K562 (cell line): ENCODE measurements at regions not wholly inside any gene's neighbourhood (a gene's known extent, or its start where the extent isn't known, plus 50 kb on each side); places are given as distances from the start of the nearest gene placed in this dataset.
A peak's percentile ranks its signal among the peaks of the same experiment; 100 is the strongest.

Source experiments
- ATAC-seq: fragments of 200-7000 bp; cut with Tn5 transposase; 3 replicates; pipeline ENCODE4 v1.9.1; 2020; ENCODE audit warnings: moderate library complexity
- BruUV-seq: library from RNA; stranded (reverse); fragments of 400-500 nt; replicated peaks from 2 replicates; lab custom pipeline; 2021; lab: Mats Ljungman, UMichigan
- CTCF ChIA-PET: fragments of 300-600 bp; formaldehyde crosslinking; extraction: SDS; loops from one replicate; lab custom pipeline; 2021; ENCODE audit warnings: low intra/inter-chr PET ratio; lab: Yijun Ruan, JAX
- POLR2A ChIA-PET: fragments of 300-600, 350-650 bp; sonication (Branson Sonifier 250); formaldehyde crosslinking; extraction: SDS; loops from one replicate; lab custom pipeline; 2021; ENCODE audit warnings: antibody characterized with exemption, inconsistent platforms; lab: Yijun Ruan, JAX
- DNase-seq, 4 experiments: peaks; one replicate each; pipeline versions ENCODE4 v3.0.0 to v3.0.0-alpha.2; 2011 to 2018; ENCODE audit warnings: low spot score in 3 of 4, mixed read lengths in 3 of 4; ENCODE audit errors: extremely low read depth in 1 of 4
- FAIRE-seq: peaks from 2 replicates; lab custom pipeline; 2011; peaks lifted over from hg19 to GRCh38; lab: Jason Lieb, UNC
- H2AFZ ChIP-seq: 2 replicates; pipeline ENCODE4 v1.6.0; 2011; ENCODE audit warnings: low read depth, low read length, control low read depth, inconsistent platforms
- H3K27ac ChIP-seq: fragments of 200-600 bp; 3 replicates; pipeline ENCODE4 v1.8.0; 2011; ENCODE audit warnings: low read depth, mild to moderate bottlenecking, control low read depth, inconsistent platforms, low read length, moderate library complexity, mixed read lengths; ENCODE audit errors: extremely low read depth
- H3K27me3 ChIP-seq, 2 experiments: fragments of 300-600 bp in 1 of 2; 2 replicates in 1 of 2; 3 replicates in 1 of 2; pipeline versions ENCODE4 v1.6.0 to v1.8.0; 2011; ENCODE audit warnings: inconsistent platforms in 2 of 2, low read length in 2 of 2, mild to moderate bottlenecking in 1 of 2, mixed read lengths in 1 of 2, moderate library complexity in 1 of 2; ENCODE audit not compliant: control insufficient read depth in 2 of 2, insufficient read depth in 2 of 2
- H3K36me3 ChIP-seq: fragments of 300-600 bp; 3 replicates; pipeline ENCODE4 v1.8.0; 2011; ENCODE audit warnings: mild to moderate bottlenecking, low read length, inconsistent platforms; ENCODE audit not compliant: control insufficient read depth, insufficient read depth
- H3K4me1 ChIP-seq, 2 experiments: fragments of 200-600 bp in 1 of 2; replicated peaks in 1 of 2; 2 replicates in 1 of 2; 3 replicates in 1 of 2; pipeline versions ENCODE4 v1.5.1 to v1.8.0; 2011; ENCODE audit warnings: inconsistent platforms in 2 of 2, low read length in 2 of 2, mild to moderate bottlenecking in 1 of 2, mixed read lengths in 1 of 2, moderate library complexity in 1 of 2; ENCODE audit not compliant: control insufficient read depth in 2 of 2, insufficient read depth in 2 of 2
- H3K4me2 ChIP-seq: 2 replicates; pipeline ENCODE4 v1.6.1; 2011; ENCODE audit warnings: low read length, control low read depth, inconsistent platforms, mixed read lengths; ENCODE audit not compliant: insufficient read depth
- H3K4me3 ChIP-seq: fragments of 200-600 bp; sonication (generic), shearing (Covaris generic); 2 replicates; pipeline ENCODE4 v1.5.1; 2016; ENCODE audit warnings: control low read depth, inconsistent platforms
- H3K79me2 ChIP-seq: fragments of 200-600 bp; 3 replicates; pipeline ENCODE4 v1.8.0; 2011; ENCODE audit warnings: low read length, inconsistent platforms; ENCODE audit not compliant: control insufficient read depth, insufficient read depth
- H3K9ac ChIP-seq, 2 experiments: 2 replicates each; pipeline versions ENCODE4 v1.6.0 to v1.6.1; 2011; ENCODE audit warnings: low read depth in 2 of 2, low read length in 2 of 2, control low read depth in 1 of 2, inconsistent platforms in 1 of 2, mild to moderate bottlenecking in 1 of 2, mixed read lengths in 1 of 2; ENCODE audit not compliant: insufficient read depth in 1 of 2
- H3K9me1 ChIP-seq: one replicate; pipeline ENCODE4 v1.6.0; 2011; ENCODE audit warnings: inconsistent platforms, mild to moderate bottlenecking, low read length, moderate library complexity; ENCODE audit not compliant: control insufficient read depth, insufficient read depth
- H3K9me3 ChIP-seq: replicated peaks from 2 replicates; pipeline ENCODE4 v1.5.1; 2011; ENCODE audit warnings: low read depth, low read length, inconsistent platforms; ENCODE audit not compliant: control insufficient read depth, insufficient read depth
- H4K20me1 ChIP-seq: replicated peaks from 2 replicates; pipeline ENCODE4 v1.6.1; 2011; ENCODE audit warnings: low read length, inconsistent platforms, mixed read lengths; ENCODE audit not compliant: control insufficient read depth, insufficient read depth
- ARID2 ChIP-seq: fragments of 450-650 bp; IDR thresholded peaks from 2 replicates; pipeline ENCODE4 v1.6.1; 2017; ENCODE audit warnings: antibody characterized with exemption, mild to moderate bottlenecking
- BHLHE40 ChIP-seq: IDR thresholded peaks from 2 replicates; pipeline ENCODE4 v1.6.1; 2011; ENCODE audit warnings: low read length, improper control_type of control experiment
- CEBPB ChIP-seq: fragments of 450-650 bp; IDR thresholded peaks from 2 replicates; pipeline ENCODE4 v1.6.1; 2016; ENCODE audit warnings: missing genetic modification characterization, missing compliant biosample characterization
- CEBPG ChIP-seq, 3 experiments: fragments of 200-800 bp in 1 of 3; sonication (Bioruptor generic) in 1 of 3; sonication (generic) in 1 of 3; formaldehyde crosslinking in 1 of 3; IDR thresholded peaks in 2 of 3; conservative IDR thresholded peaks in 1 of 3; 2 replicates each; pipeline versions ENCODE4 v1.6.1 to v1.8.0; 2016 to 2022; ENCODE audit warnings: missing compliant biosample characterization in 2 of 3, missing genetic modification characterization in 2 of 3, mild to moderate bottlenecking in 1 of 3, missing genetic modification reagents in 1 of 3
- CTBP1 ChIP-seq: fragments of 450-650 bp; IDR thresholded peaks from 2 replicates; pipeline ENCODE4 v1.6.1; 2016; ENCODE audit warnings: borderline replicate concordance
- KAT7 ChIP-seq: sonication (generic); formaldehyde crosslinking; IDR thresholded peaks from 2 replicates; pipeline ENCODE4 v1.8.0; 2022; ENCODE audit warnings: missing genetic modification reagents, mild to moderate bottlenecking, borderline replicate concordance
- MLLT1 ChIP-seq, 2 experiments: fragments of 450-650 bp; IDR thresholded peaks; 2 replicates each; pipeline ENCODE4 v1.6.1; 2016
- POLR3A ChIP-seq: IDR thresholded peaks from 2 replicates; pipeline ENCODE4 v1.6.1; 2011; ENCODE audit warnings: borderline replicate concordance, mild to moderate bottlenecking, moderate library complexity; ENCODE audit not compliant: insufficient read length, insufficient read depth; ENCODE audit errors: extremely low read depth
- RBM14 ChIP-seq: fragments of 200-400 bp; formaldehyde crosslinking; IDR thresholded peaks from 2 replicates; pipeline ENCODE4 v1.6.1; 2018; ENCODE audit warnings: low read depth, mild to moderate bottlenecking, low read length, moderate library complexity, borderline replicate concordance; ENCODE audit not compliant: insufficient read depth
- SNAPC5 ChIP-seq: fragments of 250-450 bp; sonication (Bioruptor Pico); IDR thresholded peaks from 2 replicates; pipeline ENCODE4 v1.8.0; 2021; ENCODE audit warnings: moderate library complexity, mild to moderate bottlenecking, inconsistent platforms
- TRIM25 ChIP-seq: fragments of 450-650 bp; IDR thresholded peaks from 2 replicates; pipeline ENCODE4 v1.7.0; 2016; ENCODE audit warnings: borderline replicate concordance
- ZFP36 ChIP-seq: fragments of 150-350 bp; IDR thresholded peaks from 2 replicates; pipeline ENCODE4 v1.6.1; 2018; ENCODE audit warnings: low read length, low read depth; ENCODE audit not compliant: partially characterized antibody
- ZNF583 ChIP-seq: fragments of 250-450 bp; sonication (Bioruptor Pico); IDR thresholded peaks from 2 replicates; pipeline ENCODE4 v1.4.0; 2020
- WGBS: fragments of 100-300 bp; shearing (Covaris generic); methylation state at CpG from one replicate; pipeline ENCODE4 v1.1.6; 2016; ENCODE audit warnings: low coverage, mixed read lengths; ENCODE audit not compliant: insufficient coverage; ENCODE audit errors: missing lambda C conversion rate; 5-methylcytosine and 5-hydroxymethylcytosine counted together
- in situ Hi-C: fragments of 300-500 bp; cut with MboI; formaldehyde crosslinking; loops from 4 replicates; pipeline ENCODE4 v1.15.0; 2018; ENCODE audit warnings: inconsistent platforms, mixed read lengths
- intact Hi-C: fragments of 100-400 bp; cut with micrococcal nuclease; formaldehyde crosslinking; loops from 2 replicates; pipeline ENCODE4 v1.14.2; 2022

GRCh38 chr4:186449954-186450353 lies 105.4 kb downstream of the MTNR1A start:
- FAIRE-seq (no peak), DNase-seq (no peak), ATAC-seq (no peak)
- H3K4me2 ChIP-seq, result no peak overlapping the region
- WGBS, result 80% methylated on average over 7 of the region's 8 CpGs
- TF ChIP-seq BHLHE40 (no peak), MLLT1 (IDR thresholded peaks at IDR 0.05) (no peak), CEBPB (tag) (peak; percentile 79), SNAPC5 (CRISPR knock-in tag) (no peak), RBM14 (no peak), ZFP36 (no peak), CEBPG (CRISPR knock-in tag; IDR thresholded peaks at IDR 0.05) (no peak), CEBPG (tag; conservative IDR thresholded peaks at IDR 0.05 in 1 of 2, IDR thresholded peaks at IDR 0.05 in 1 of 2) (peak in 1 of 2 experiments; percentile 76; a peak in 2 of 4 replicates), POLR3A (no peak), TRIM25 (no peak), ARID2 (no peak), KAT7 (CRISPR knock-in tag) (no peak), ZNF583 (no peak), CTBP1 (no peak)
- in situ Hi-C loops (no loop called here), intact Hi-C loops (no loop called here)
- H3K9ac ChIP-seq, result no peak overlapping the region
- H3K9me3 ChIP-seq, result 0 out of 2 replicates have a peak, but pooled peaks cover 3% of the 10 kb centered on the region
- no TSS peak for BruUV-seq
- H4K20me1 ChIP-seq, result no peaks in the 10 kb centered on the region
- H3K27me3 ChIP-seq, result no peaks in the 10 kb centered on the region
- no peak overlapping the region for H2AFZ ChIP-seq
- no peaks in the 10 kb centered on the region for H3K9me1 ChIP-seq
- H3K36me3 ChIP-seq, result no peaks in the 10 kb centered on the region
- CTCF ChIA-PET, result no interaction called here
- H3K4me3 ChIP-seq, result no peak overlapping the region
- POLR2A ChIA-PET, result no interaction called here
- H3K27ac ChIP-seq, result no peak overlapping the region
- H3K4me1 ChIP-seq, result no peaks in the 10 kb centered on the region
- no peaks in the 10 kb centered on the region for H3K79me2 ChIP-seq
